Neuronal stem cell (in vitro differentiated cells): ENCODE measurements at regions not wholly inside any gene's neighbourhood (a gene's known extent, or its start where the extent isn't known, plus 50 kb on each side); places are given as distances from the start of the nearest gene placed in this dataset.

Experiments used
- DNase-seq: peaks from one replicate; pipeline ENCODE4 v3.0.0-alpha.2; 2013; ENCODE audit warnings: low spot score
- H2AFZ ChIP-seq: one replicate; pipeline ENCODE4 v1.6.1; 2013; ENCODE audit warnings: mild to moderate bottlenecking, low read length, inconsistent platforms
- H2AK5ac ChIP-seq: 2 replicates; pipeline ENCODE4 v1.6.1; 2013; ENCODE audit warnings: low read depth, mild to moderate bottlenecking, inconsistent platforms, low read length, moderate library complexity, mixed read lengths
- H2BK120ac ChIP-seq: 2 replicates; pipeline ENCODE4 v1.6.1; 2013; ENCODE audit warnings: low read depth, mild to moderate bottlenecking, inconsistent platforms, low read length, moderate library complexity, mixed read lengths
- H2BK12ac ChIP-seq: one replicate; pipeline ENCODE4 v1.6.1; 2013; ENCODE audit warnings: low read length, inconsistent platforms
- H2BK15ac ChIP-seq: 2 replicates; pipeline ENCODE4 v1.6.1; 2013; ENCODE audit warnings: mild to moderate bottlenecking, low read length, inconsistent platforms, mixed read lengths
- H2BK5ac ChIP-seq: one replicate; pipeline ENCODE4 v1.6.1; 2013; ENCODE audit warnings: inconsistent platforms, mild to moderate bottlenecking, low read length, moderate library complexity
- H3K14ac ChIP-seq: one replicate; pipeline ENCODE4 v1.6.1; 2013; ENCODE audit warnings: low read length, inconsistent platforms
- H3K18ac ChIP-seq: 2 replicates; pipeline ENCODE4 v1.6.1; 2013; ENCODE audit warnings: low read length, inconsistent platforms
- H3K23ac ChIP-seq: 2 replicates; pipeline ENCODE4 v1.6.1; 2013; ENCODE audit warnings: low read depth, mild to moderate bottlenecking, mixed read lengths, low read length, inconsistent platforms; ENCODE audit not compliant: poor library complexity
- H3K27ac ChIP-seq: replicated peaks from 3 replicates; pipeline ENCODE4 v1.5.1; 2013; ENCODE audit warnings: low read length, inconsistent platforms
- H3K27me3 ChIP-seq, 3 experiments: 2 replicates each; pipeline ENCODE4 v1.6.1; 2013; ENCODE audit warnings: low read length in 3 of 3, mild to moderate bottlenecking in 2 of 3, inconsistent platforms in 1 of 3, low read depth in 1 of 3, mixed read lengths in 1 of 3, moderate library complexity in 1 of 3; ENCODE audit not compliant: control insufficient read depth in 3 of 3, insufficient read depth in 3 of 3
- H3K36me3 ChIP-seq, 2 donors: replicated peaks in 1 of 2; 2 replicates each; pipeline ENCODE4 v1.6.1; 2013; ENCODE audit warnings: low read length in 2 of 2; ENCODE audit not compliant: control insufficient read depth in 2 of 2, insufficient read depth in 2 of 2
- H3K4ac ChIP-seq: 2 replicates; pipeline ENCODE4 v1.6.1; 2013; ENCODE audit warnings: inconsistent platforms, mild to moderate bottlenecking, low read length, moderate library complexity
- H3K4me1 ChIP-seq, 2 donors: 1 replicate in 1 of 2; 2 replicates in 1 of 2; pipeline ENCODE4 v1.6.1; 2013; ENCODE audit warnings: low read length in 2 of 2, low read depth in 1 of 2; ENCODE audit not compliant: control insufficient read depth in 2 of 2, insufficient read depth in 1 of 2
- H3K4me2 ChIP-seq: one replicate; pipeline ENCODE4 v1.6.1; 2013; ENCODE audit warnings: mild to moderate bottlenecking, low read length, inconsistent platforms; ENCODE audit not compliant: insufficient read depth, poor library complexity, severe bottlenecking
- H3K4me3 ChIP-seq, 2 donors: 2 replicates each; pipeline ENCODE4 v1.5.1; 2013; ENCODE audit warnings: low read length in 2 of 2, mild to moderate bottlenecking in 2 of 2, inconsistent platforms in 1 of 2, moderate library complexity in 1 of 2
- H3K79me1 ChIP-seq: one replicate; pipeline ENCODE4 v1.6.1; 2013; ENCODE audit warnings: low read depth, mild to moderate bottlenecking, inconsistent platforms, low read length, moderate library complexity
- H3K9ac ChIP-seq: one replicate; pipeline ENCODE4 v1.6.1; 2013; ENCODE audit warnings: mild to moderate bottlenecking, low read depth, low read length, inconsistent platforms; ENCODE audit not compliant: poor library complexity
- H3K9me3 ChIP-seq, 2 donors: replicated peaks in 1 of 2; 2 replicates each; pipeline versions ENCODE3 to v1.6.1; 2013; ENCODE audit warnings: low read length in 2 of 2, mild to moderate bottlenecking in 2 of 2, inconsistent platforms in 1 of 2, low read depth in 1 of 2, mixed read lengths in 1 of 2, moderate library complexity in 1 of 2; ENCODE audit not compliant: control insufficient read depth in 2 of 2, insufficient read depth in 1 of 2
- H4K8ac ChIP-seq: one replicate; pipeline ENCODE4 v1.6.1; 2013; ENCODE audit warnings: low read depth, mild to moderate bottlenecking, inconsistent platforms, low read length, moderate library complexity
- H4K91ac ChIP-seq: one replicate; pipeline ENCODE4 v1.6.1; 2013; ENCODE audit warnings: low read length, low read depth, mild to moderate bottlenecking, inconsistent platforms; ENCODE audit not compliant: poor library complexity
- WGBS, 2 donors: extraction: QIAGEN DNeasy Blood & Tissue Kit; methylation state at CpG; one replicate each; pipeline ENCODE4 v1.1.7; 2013; ENCODE audit warnings: missing lambda C conversion rate in 2 of 2, mixed read lengths in 1 of 2; ENCODE audit not compliant: insufficient read length in 2 of 2, insufficient replicate concordance in 1 of 2; ENCODE audit errors: extremely low coverage in 2 of 2; 5-methylcytosine and 5-hydroxymethylcytosine counted together

DNA sequence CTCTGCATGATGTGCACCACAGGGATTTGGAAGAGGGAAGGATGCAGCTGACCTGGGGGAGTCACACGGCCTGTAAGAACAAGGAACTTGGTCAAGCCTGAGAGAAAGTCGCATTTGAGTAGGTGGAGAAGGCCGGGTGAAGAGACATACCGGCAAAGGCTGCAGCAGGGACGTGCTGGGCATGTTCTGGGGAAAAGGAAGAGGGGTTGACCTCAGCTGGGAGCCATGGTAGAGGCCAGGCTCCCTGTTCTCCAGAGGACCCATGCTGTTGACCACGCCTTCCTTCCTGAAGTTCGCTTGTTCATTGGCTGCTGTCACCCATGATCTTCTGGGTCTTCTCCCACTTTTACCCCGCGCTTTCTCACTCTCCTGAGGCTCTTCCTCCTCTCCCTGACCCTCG is 84.5 kb downstream of the HTR5A start:
- no peak overlapping the region for H3K4me2 ChIP-seq
- H2AFZ ChIP-seq: no peak overlapping the region
- no peak overlapping the region for H3K14ac ChIP-seq
- H2BK120ac ChIP-seq: no peak overlapping the region
- H3K36me3 ChIP-seq: no peaks in the 10 kb centered on the region
- H4K8ac ChIP-seq: no peak overlapping the region
- no peak overlapping the region for H3K4ac ChIP-seq
- no CpG with 5 or more reads among the region's 10 CpGs for WGBS, 2 donors
- H3K23ac ChIP-seq: no peak overlapping the region
- no peak overlapping the region for H2BK12ac ChIP-seq
- no peaks in the 10 kb centered on the region for H3K79me1 ChIP-seq
- no peak overlapping the region for H3K27ac ChIP-seq
- no peaks in the 10 kb centered on the region for H3K4me1 ChIP-seq
- DNase-seq: no peak
- H2BK15ac ChIP-seq: no peak overlapping the region
- no peak overlapping the region for H2BK5ac ChIP-seq
- H3K4me3 ChIP-seq: no peak overlapping the region
- no peak overlapping the region for H2AK5ac ChIP-seq
- no peak overlapping the region for H4K91ac ChIP-seq
- peaks cover 0 to 8% of the 10 kb centered on the region in 2 donors for H3K9me3 ChIP-seq
- H3K18ac ChIP-seq: no peak overlapping the region
- no peak overlapping the region for H3K9ac ChIP-seq
- no peaks in the 10 kb centered on the region for H3K27me3 ChIP-seq

DNA sequence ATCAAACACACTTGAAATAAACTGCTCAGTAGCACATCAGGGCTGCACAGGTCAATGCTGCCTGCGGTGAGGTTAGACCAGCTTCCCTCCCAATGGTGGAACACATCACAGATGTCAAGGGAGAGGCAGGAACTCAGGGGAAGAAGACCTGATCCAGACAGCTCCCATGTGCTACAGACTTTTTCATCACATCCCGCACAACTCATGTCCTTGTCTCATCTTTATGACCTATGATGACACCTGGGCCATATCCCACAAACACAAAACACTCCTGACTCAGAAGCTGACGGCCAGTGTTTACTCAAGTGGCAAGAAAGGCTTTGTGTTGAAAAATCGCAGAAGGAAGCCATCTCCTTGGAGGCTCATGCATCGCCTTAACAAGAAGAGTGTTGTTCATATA is 91.6 kb downstream of the HTR5A start:
- Histone ChIP-seq H2BK12ac (no peak overlapping the region), H4K8ac (no peak overlapping the region), H2BK15ac (no peak overlapping the region), H4K91ac (no peak overlapping the region), H3K14ac (no peak overlapping the region), H3K4ac (no peak overlapping the region), H3K27me3 (peaks cover 0 to 5% (median 0%) of the 10 kb centered on the region in 3 experiments), H2BK120ac (no peak overlapping the region), H3K9ac (no peak overlapping the region), H3K23ac (no peak overlapping the region), H3K36me3 (no peaks in the 10 kb centered on the region), H3K4me2 (no peak overlapping the region), H3K4me3 (no peak overlapping the region), H3K9me3 (peaks cover 0 to 3% of the 10 kb centered on the region in 2 donors), H3K4me1 (no peaks in the 10 kb centered on the region), H2AK5ac (no peak overlapping the region), H2AFZ (no peak overlapping the region), H3K79me1 (no peaks in the 10 kb centered on the region), H3K18ac (no peak overlapping the region), H3K27ac (no peak overlapping the region), H2BK5ac (no peak overlapping the region)
- no CpG with 5 or more reads among the region's 5 CpGs for whole genome bisulfite sequencing, 2 donors
- DNase-seq: no peak

DNA sequence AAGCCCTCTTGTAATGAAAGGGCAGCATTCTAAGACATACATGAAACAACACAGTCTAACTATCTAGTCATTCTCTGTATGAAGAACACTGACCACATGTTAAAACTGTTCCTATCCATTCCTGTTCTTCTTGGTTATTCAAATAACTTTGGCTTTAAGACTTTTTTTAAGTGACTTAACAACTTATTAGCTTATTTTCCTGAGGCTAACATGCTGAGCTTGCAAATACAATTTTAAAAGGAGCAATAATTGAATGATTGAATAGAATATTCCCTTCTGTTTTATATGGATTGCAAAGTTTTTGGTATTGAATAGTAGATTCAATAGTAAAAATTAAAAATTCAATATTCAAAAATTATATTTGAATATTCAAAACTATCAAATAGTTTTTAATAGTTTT is 92.3 kb downstream of the HTR5A start:
- Histone ChIP-seq H3K4me2 (no peak overlapping the region), H3K27me3 (peaks cover 0 to 9% (median 0%) of the 10 kb centered on the region in 3 experiments), H3K14ac (no peak overlapping the region), H3K4me1 (no peaks in the 10 kb centered on the region), H2BK12ac (no peak overlapping the region), H4K91ac (no peak overlapping the region), H3K9me3 (peaks cover 0 to 3% of the 10 kb centered on the region in 2 donors), H2BK120ac (no peak overlapping the region), H2BK5ac (no peak overlapping the region), H3K79me1 (no peaks in the 10 kb centered on the region), H2AK5ac (no peak overlapping the region), H2BK15ac (no peak overlapping the region), H3K23ac (no peak overlapping the region), H2AFZ (no peak overlapping the region), H3K18ac (no peak overlapping the region), H3K27ac (no peak overlapping the region), H4K8ac (no peak overlapping the region), H3K9ac (no peak overlapping the region), H3K36me3 (no peaks in the 10 kb centered on the region), H3K4me3 (no peak overlapping the region), H3K4ac (no peak overlapping the region)
- DNase-seq: no peak

DNA sequence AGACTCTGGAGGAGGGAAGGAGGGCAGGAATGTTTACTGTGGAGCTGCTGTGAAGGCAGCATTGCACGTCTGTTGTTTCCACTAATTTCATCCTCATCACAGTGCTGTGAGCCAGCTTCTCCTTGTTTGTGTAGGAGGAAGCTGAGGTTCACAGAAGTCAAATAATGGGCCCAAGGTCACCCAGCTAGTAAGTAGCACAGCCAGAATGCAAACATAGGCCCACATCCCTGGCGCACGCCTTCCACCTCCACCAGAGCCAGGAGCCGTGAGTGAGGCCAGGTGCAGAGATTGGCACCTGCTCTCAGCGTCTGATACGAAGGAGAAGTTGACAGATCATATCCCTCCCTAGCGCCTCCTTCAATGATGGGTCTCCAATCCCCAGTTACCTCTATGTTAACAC is 93.6 kb downstream of the HTR5A start:
- Histone ChIP-seq H2BK5ac (no peak overlapping the region), H3K14ac (no peak overlapping the region), H3K23ac (no peak overlapping the region), H3K9me3 (peaks cover 0 to under 1% of the 10 kb centered on the region in 2 donors), H3K4me1 (no peaks in the 10 kb centered on the region), H3K4me2 (no peak overlapping the region), H3K36me3 (no peaks in the 10 kb centered on the region), H3K9ac (no peak overlapping the region), H4K8ac (no peak overlapping the region), H2BK120ac (no peak overlapping the region), H2AK5ac (no peak overlapping the region), H4K91ac (no peak overlapping the region), H3K27me3 (peaks cover 0 to 9% (median 0%) of the 10 kb centered on the region in 3 experiments), H3K4ac (no peak overlapping the region), H2BK12ac (no peak overlapping the region), H2AFZ (no peak overlapping the region), H3K27ac (no peak overlapping the region), H2BK15ac (no peak overlapping the region), H3K18ac (no peak overlapping the region), H3K79me1 (no peaks in the 10 kb centered on the region), H3K4me3 (no peak overlapping the region)
- no peak for DNase-seq
- no CpG with 5 or more reads among the region's 7 CpGs for WGBS, 2 donors
